ENCODE measurements at regions not wholly inside any gene's neighbourhood (a gene's known extent, or its start where the extent isn't known, plus 50 kb on each side); places are given as distances from the start of the nearest gene placed in this dataset.

GRCh38 chr20:57911512-57912226 lies 201.9 kb upstream of the PMEPA1 start:
- Histone ChIP-seq H2AK5ac (ENCODE audit: low read depth, low read length) (no peak overlapping the region), H3K4me1 (replicated peaks in 1 of 4; ENCODE audit: control insufficient read depth in 3 of 4, insufficient read depth in 4 of 4, low read length in 3 of 4) (0 out of 7 replicates have a peak, but pooled peaks cover 0 to 2% (median 0%) of the 10 kb centered on the region in 4 experiments), H2BK15ac (ENCODE audit: low read length) (no peak overlapping the region), H4K91ac (replicated peaks; ENCODE audit: insufficient read length, low read length) (no peak overlapping the region), H3K4ac (replicated peaks; ENCODE audit: insufficient read length, low read depth, low read length) (no peak overlapping the region), H3K56ac (replicated peaks; ENCODE audit: insufficient read length, low read depth, low read length) (no peak overlapping the region), H2BK12ac (ENCODE audit: low read depth, low read length) (no peak overlapping the region), H3K9ac (replicated peaks in 1 of 4; ENCODE audit: extremely low read depth in 1 of 4, low read depth in 3 of 4, low read length in 3 of 4) (no peak overlapping the region), H2BK20ac (ENCODE audit: low read length) (no peak overlapping the region), H4K5ac (ENCODE audit: insufficient read length, low read depth, low read length) (no peak overlapping the region), H3K4me2 (ENCODE audit: insufficient read depth in 1 of 2, low read depth in 2 of 2, low read length in 2 of 2) (no peak overlapping the region), H3K4me3 (ENCODE audit: extremely low read depth in 1 of 4, insufficient read depth in 2 of 4, low read depth in 3 of 4, low read length in 4 of 4) (no peak overlapping the region), H2BK5ac (ENCODE audit: low read depth, low read length) (no peak overlapping the region), H3K14ac (ENCODE audit: insufficient read length) (no peak overlapping the region), H3K36me3 (ENCODE audit: control insufficient read depth in 2 of 4, insufficient read depth in 4 of 4, low read length in 3 of 4) (no peaks in the 10 kb centered on the region), H3K79me1 (ENCODE audit: low read depth, low read length) (no peaks in the 10 kb centered on the region), H3K27ac (ENCODE audit: low read depth, low read length) (no peak overlapping the region), H3K18ac (ENCODE audit: extremely low read depth, low read length) (no peak overlapping the region), H3K79me2 (ENCODE audit: control insufficient read depth in 1 of 2, insufficient read depth in 2 of 2, low read length in 2 of 2) (no peaks in the 10 kb centered on the region), H2AFZ (ENCODE audit: low read length) (no peak overlapping the region), H3K23me2 (ENCODE audit: low read depth, low read length) (no peaks in the 10 kb centered on the region), H2BK120ac (replicated peaks; ENCODE audit: low read depth, low read length) (no peak overlapping the region), H4K8ac (ENCODE audit: extremely low read depth, insufficient read depth, low read length) (no peak overlapping the region), H3K23ac (ENCODE audit: insufficient read length) (no peak overlapping the region), H4K20me1 (replicated peaks in 1 of 2; ENCODE audit: control insufficient read depth in 1 of 2, insufficient read depth in 2 of 2, low read length in 2 of 2) (no peaks in the 10 kb centered on the region), H3K27me3 (replicated peaks in 1 of 4; ENCODE audit: control insufficient read depth in 3 of 4, extremely low read depth in 1 of 4, insufficient read depth in 3 of 4, low read length in 3 of 4) (no peaks in the 10 kb centered on the region), H3K9me3 (ENCODE audit: insufficient read depth in 2 of 2, low read depth in 1 of 2, low read length in 1 of 2) (no peaks in the 10 kb centered on the region)
- DNase-seq (ENCODE audit: low read depth in 1 of 2, low spot score in 2 of 2) (no peak), FAIRE-seq (no peak)
- ChIA-PET POLR2A (ENCODE audit: partially characterized antibody) (interaction anchor here (0.6 to 1.2 kb wide), 2 partner anchors 78 to 202 kb away, joined by 3 to 4 read pairs; partner anchors contain the start of gene PMEPA1), CTCF (ENCODE audit: partially characterized antibody) (no interaction called here)
- TF ChIP-seq CREB1 (IDR thresholded peaks at IDR 0.05): no peak
- TF ChIP-seq KDM4A (IDR thresholded peaks at IDR 0.05; ENCODE audit: low read depth, low read length, severe bottlenecking): no peak
- TF ChIP-seq, protein P1, sequence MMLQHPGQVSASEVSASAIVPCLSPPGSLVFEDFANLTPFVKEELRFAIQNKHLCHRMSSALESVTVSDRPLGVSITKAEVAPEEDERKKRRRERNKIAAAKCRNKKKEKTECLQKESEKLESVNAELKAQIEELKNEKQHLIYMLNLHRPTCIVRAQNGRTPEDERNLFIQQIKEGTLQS (IDR thresholded peaks at IDR 0.05; ENCODE audit: insufficient read depth, low read depth, low read length): no peak
- 90% methylated on average over 14 of the region's 14 CpGs; no CpG with 5 or more reads in 1 of the 2 experiments for WGBS, 2 experiments (ENCODE audit: extremely low coverage in 1 of 2, insufficient coverage in 1 of 2, insufficient read length in 1 of 2, insufficient replicate concordance in 2 of 2, low coverage in 1 of 2, low lambda C conversion rate in 2 of 2, missing lambda C conversion rate in 1 of 2)

All from H1 (cell line).